CD14-positive monocyte (primary cell): ENCODE measurements at regions not wholly inside any gene's neighbourhood (a gene's known extent, or its start where the extent isn't known, plus 50 kb on each side); places are given as distances from the start of the nearest gene placed in this dataset.

Experiments
- DNase-seq, 3 donors: peaks; one replicate each; pipeline ENCODE4 v3.0.0-alpha.2; 2011 to 2022
- H2AFZ ChIP-seq: 2 replicates; pipeline ENCODE4 v1.6.0; 2012; ENCODE audit warnings: mild to moderate bottlenecking, low read depth, low read length, inconsistent platforms; ENCODE audit not compliant: insufficient read depth, poor library complexity, severe bottlenecking
- H3K27ac ChIP-seq, 2 donors: 1 replicate in 1 of 2; 2 replicates in 1 of 2; pipeline ENCODE4 v1.5.1; 2012 to 2013; ENCODE audit warnings: low read length in 2 of 2, control low read depth in 1 of 2, inconsistent platforms in 1 of 2, low read depth in 1 of 2, mild to moderate bottlenecking in 1 of 2
- H3K27me3 ChIP-seq, 2 donors: one replicate each; pipeline versions ENCODE4 v1.6.0 to v1.6.1; 2011 to 2013; ENCODE audit warnings: low read length in 2 of 2; ENCODE audit not compliant: control insufficient read depth in 2 of 2, insufficient read depth in 2 of 2
- H3K36me3 ChIP-seq, 2 donors: replicated peaks in 1 of 2; 1 replicate in 1 of 2; 2 replicates in 1 of 2; pipeline versions ENCODE4 v1.5.1 to v1.6.1; 2012 to 2013; ENCODE audit warnings: low read length in 2 of 2, control low read depth in 1 of 2, inconsistent platforms in 1 of 2, mild to moderate bottlenecking in 1 of 2; ENCODE audit not compliant: insufficient read depth in 2 of 2, control insufficient read depth in 1 of 2
- H3K4me1 ChIP-seq, 2 donors: 1 replicate in 1 of 2; 2 replicates in 1 of 2; pipeline versions ENCODE4 v1.5.1 to v1.6.1; 2012 to 2013; ENCODE audit warnings: low read length in 2 of 2, control low read depth in 1 of 2, inconsistent platforms in 1 of 2, mild to moderate bottlenecking in 1 of 2, moderate library complexity in 1 of 2; ENCODE audit not compliant: insufficient read depth in 2 of 2, control insufficient read depth in 1 of 2
- H3K4me2 ChIP-seq: replicated peaks from 2 replicates; pipeline ENCODE3; 2012; ENCODE audit warnings: low read length, moderate library complexity, mild to moderate bottlenecking; ENCODE audit not compliant: poor library complexity, severe bottlenecking; ENCODE audit errors: extremely low read depth
- H3K4me3 ChIP-seq, 3 experiments: fragments of 200-600 bp in 1 of 3; sonication (generic) in 1 of 3; replicated peaks in 1 of 3; 1 replicate in 2 of 3; 2 replicates in 1 of 3; pipeline ENCODE4 v1.5.1; 2011 to 2013; ENCODE audit warnings: low read length in 3 of 3, mild to moderate bottlenecking in 3 of 3, control low read depth in 2 of 3, low read depth in 2 of 3, inconsistent platforms in 1 of 3, moderate library complexity in 1 of 3
- H3K79me2 ChIP-seq: 2 replicates; pipeline ENCODE4 v1.6.0; 2012; ENCODE audit warnings: mild to moderate bottlenecking, control low read depth, inconsistent platforms, low read length, moderate library complexity; ENCODE audit not compliant: insufficient read depth
- H3K9ac ChIP-seq: 2 replicates; pipeline ENCODE4 v1.6.0; 2017; ENCODE audit warnings: low read length, mild to moderate bottlenecking; ENCODE audit not compliant: insufficient read depth, poor library complexity, severe bottlenecking
- H3K9me3 ChIP-seq, 2 donors: replicated peaks in 1 of 2; 1 replicate in 1 of 2; 2 replicates in 1 of 2; pipeline versions ENCODE4 v1.5.1 to v1.6.1; 2012 to 2013; ENCODE audit warnings: low read length in 2 of 2, control low read depth in 1 of 2; ENCODE audit not compliant: control insufficient read depth in 1 of 2, insufficient read depth in 1 of 2
- H4K20me1 ChIP-seq: 2 replicates; pipeline ENCODE4 v1.6.0; 2012; ENCODE audit warnings: mild to moderate bottlenecking, low read length, control low read depth, moderate library complexity; ENCODE audit not compliant: insufficient read depth
- H3K27ac Mint-ChIP-seq, 7 donors: one replicate each; pipeline ENCODE4 v1.8.0; 2020; ENCODE audit warnings: mild to moderate bottlenecking in 7 of 7, mixed read lengths in 7 of 7, moderate library complexity in 6 of 7, inconsistent platforms in 2 of 7
- H3K27me3 Mint-ChIP-seq, 3 donors: one replicate each; pipeline ENCODE4 v1.8.0; 2021 to 2022; ENCODE audit warnings: low read depth in 3 of 3, mild to moderate bottlenecking in 3 of 3, mixed read lengths in 3 of 3, moderate library complexity in 3 of 3, inconsistent platforms in 1 of 3
- H3K36me3 Mint-ChIP-seq, 2 donors: one replicate each; pipeline ENCODE4 v1.8.0; 2020; ENCODE audit warnings: mixed read lengths in 2 of 2, inconsistent platforms in 1 of 2, mild to moderate bottlenecking in 1 of 2
- H3K4me1 Mint-ChIP-seq: one replicate; pipeline ENCODE4 v1.8.0; 2020; ENCODE audit warnings: mild to moderate bottlenecking, mixed read lengths
- H3K4me3 Mint-ChIP-seq, 2 donors: one replicate each; pipeline ENCODE4 v1.8.0; 2020; ENCODE audit warnings: mild to moderate bottlenecking in 2 of 2, mixed read lengths in 2 of 2, moderate library complexity in 1 of 2
- H3K9me3 Mint-ChIP-seq, 7 donors: one replicate each; pipeline ENCODE4 v1.8.0; 2020 to 2022; ENCODE audit warnings: mixed read lengths in 7 of 7, mild to moderate bottlenecking in 6 of 7, moderate library complexity in 6 of 7, inconsistent platforms in 2 of 7
- WGBS: methylation state at CpG from one replicate; pipeline ENCODE4 v1.1.5; 2013; ENCODE audit warnings: missing lambda C conversion rate; ENCODE audit not compliant: insufficient coverage; 5-methylcytosine and 5-hydroxymethylcytosine counted together
- intact Hi-C, 2 donors: fragments of 100-400 bp; cut with micrococcal nuclease; formaldehyde crosslinking; loops; one replicate each; pipeline versions ENCODE4 v1.15.0 to v1.15.1; 2023
- TF ChIP-seq, protein P1 (sequence below): fragments of 200-600 bp; IDR thresholded peaks from one replicate; pipeline ENCODE4 v1.8.0; 2022; ENCODE audit warnings: antibody characterized with exemption, mild to moderate bottlenecking

- intact Hi-C loops = no loop called here
- Mint-ChIP-seq H3K4me3 (no peak overlapping the region), H3K4me1 (no peaks in the 10 kb centered on the region), H3K9me3 (peaks cover 0 to 6% (median 1%) of the 10 kb centered on the region in 7 donors), H3K36me3 (no peaks in the 10 kb centered on the region), H3K27me3 (peaks cover 9 to 26% (median 20%) of the 10 kb centered on the region in 3 donors), H3K27ac (no peak overlapping the region)
- Histone ChIP-seq H3K27me3 (peaks cover 4 to 18% of the 10 kb centered on the region in 2 donors), H2AFZ (no peak overlapping the region), H3K9ac (no peak overlapping the region), H3K36me3 (no peaks in the 10 kb centered on the region), H3K4me3 (no peak overlapping the region), H3K4me1 (no peaks in the 10 kb centered on the region), H3K79me2 (no peaks in the 10 kb centered on the region), H3K4me2 (no peak overlapping the region), H4K20me1 (no peaks in the 10 kb centered on the region), H3K27ac (no peak overlapping the region), H3K9me3 (no peaks in the 10 kb centered on the region)
- TF ChIP-seq, protein P1, sequence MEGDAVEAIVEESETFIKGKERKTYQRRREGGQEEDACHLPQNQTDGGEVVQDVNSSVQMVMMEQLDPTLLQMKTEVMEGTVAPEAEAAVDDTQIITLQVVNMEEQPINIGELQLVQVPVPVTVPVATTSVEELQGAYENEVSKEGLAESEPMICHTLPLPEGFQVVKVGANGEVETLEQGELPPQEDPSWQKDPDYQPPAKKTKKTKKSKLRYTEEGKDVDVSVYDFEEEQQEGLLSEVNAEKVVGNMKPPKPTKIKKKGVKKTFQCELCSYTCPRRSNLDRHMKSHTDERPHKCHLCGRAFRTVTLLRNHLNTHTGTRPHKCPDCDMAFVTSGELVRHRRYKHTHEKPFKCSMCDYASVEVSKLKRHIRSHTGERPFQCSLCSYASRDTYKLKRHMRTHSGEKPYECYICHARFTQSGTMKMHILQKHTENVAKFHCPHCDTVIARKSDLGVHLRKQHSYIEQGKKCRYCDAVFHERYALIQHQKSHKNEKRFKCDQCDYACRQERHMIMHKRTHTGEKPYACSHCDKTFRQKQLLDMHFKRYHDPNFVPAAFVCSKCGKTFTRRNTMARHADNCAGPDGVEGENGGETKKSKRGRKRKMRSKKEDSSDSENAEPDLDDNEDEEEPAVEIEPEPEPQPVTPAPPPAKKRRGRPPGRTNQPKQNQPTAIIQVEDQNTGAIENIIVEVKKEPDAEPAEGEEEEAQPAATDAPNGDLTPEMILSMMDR = no peak
- no peak for DNase-seq
- WGBS = 76% methylated on average over 14 of the region's 19 CpGs
Observed at GRCh38 chr20:56952258-56953047, 314.0 kb downstream of the BMP7 start.

DNA sequence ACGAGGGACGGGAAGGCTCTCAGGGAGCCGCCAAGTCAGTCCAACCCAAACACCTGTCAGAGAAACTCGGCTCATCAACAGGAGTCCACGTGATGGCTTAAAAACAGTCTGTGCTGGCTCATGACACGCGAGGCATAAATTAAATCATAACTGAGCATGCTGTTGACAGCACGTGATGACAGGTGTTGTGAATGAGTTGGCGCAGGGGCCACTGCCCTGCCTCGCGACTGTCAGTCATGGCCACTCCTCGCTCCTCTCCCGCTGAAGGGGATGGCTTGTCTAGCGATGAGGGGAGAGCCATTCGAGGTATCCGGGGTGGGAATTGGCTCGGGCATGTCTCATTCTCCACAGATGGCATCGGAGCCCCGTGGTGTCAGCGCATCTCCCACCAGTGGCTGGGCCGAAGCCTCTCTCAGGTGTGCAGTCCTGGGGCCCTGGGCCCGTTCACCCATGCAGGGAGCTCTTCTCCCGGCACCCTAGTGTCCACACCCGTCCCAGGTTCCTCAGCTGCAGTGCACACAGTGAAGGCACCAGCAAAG is 313.3 kb downstream of the BMP7 start:
- Mint-ChIP-seq H3K27ac (no peak overlapping the region), H3K4me1 (no peaks in the 10 kb centered on the region), H3K36me3 (no peaks in the 10 kb centered on the region), H3K4me3 (no peak overlapping the region), H3K27me3 (peaks cover 14 to 30% (median 25%) of the 10 kb centered on the region in 3 donors), H3K9me3 (peaks cover 0 to 6% (median 0%) of the 10 kb centered on the region in 7 donors)
- intact Hi-C loops = no loop called here
- Histone ChIP-seq H3K36me3 (no peaks in the 10 kb centered on the region), H3K4me2 (no peak overlapping the region), H2AFZ (no peak overlapping the region), H3K4me1 (no peaks in the 10 kb centered on the region), H3K9ac (no peak overlapping the region), H3K79me2 (no peaks in the 10 kb centered on the region), H3K9me3 (no peaks in the 10 kb centered on the region), H3K27ac (no peak overlapping the region), H4K20me1 (no peaks in the 10 kb centered on the region), H3K27me3 (peaks cover 4 to 25% of the 10 kb centered on the region in 2 donors), H3K4me3 (no peak overlapping the region)
- no peak for DNase-seq
- WGBS = 89% methylated on average over 17 of the region's 24 CpGs
- TF ChIP-seq, protein P1 = no peak
